Dermis microvascular lymphatic vessel endothelial cell (primary cell): ENCODE measurements at regions not wholly inside any gene's neighbourhood (a gene's known extent, or its start where the extent isn't known, plus 50 kb on each side); places are given as distances from the start of the nearest gene placed in this dataset.
"Not testable (repeated sequence)": the region's sequence is repeated elsewhere in the genome, so short reads cannot be mapped to it uniquely, and the experiment has no call there.

Source experiments
- DNase-seq, 2 donors: peaks; one replicate each; pipeline versions ENCODE4 v3.0.0 to v3.0.0-alpha.2; 2010; ENCODE audit warnings: low read depth in 2 of 2

- DNase-seq: no peak
Observed at GRCh38 chr1:178572604-178573003, 59.7 kb downstream of the TEX35 start.

- DNase-seq: no peak
Observed at GRCh38 chr1:178573330-178573729, 60.4 kb downstream of the TEX35 start.

DNA sequence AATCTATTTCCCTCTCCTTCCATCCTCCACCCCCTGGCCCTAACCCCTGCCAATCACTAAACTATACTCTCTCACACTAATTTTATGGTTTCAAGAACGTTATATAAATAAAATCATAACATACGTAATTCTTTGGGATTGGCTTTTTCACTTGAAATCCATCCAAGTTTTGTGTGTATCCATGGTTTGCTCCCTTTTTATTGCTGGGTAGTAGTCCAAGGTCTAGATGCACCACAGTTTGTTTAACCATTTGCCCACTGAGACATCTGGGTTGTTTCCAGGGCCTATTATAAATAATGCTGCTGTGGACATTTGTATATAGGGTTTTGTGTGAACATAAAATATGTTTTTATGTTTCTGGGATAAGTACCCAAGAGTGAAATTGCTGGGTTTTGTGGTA is 61.4 kb downstream of the TEX35 start:
- no peak for DNase-seq

- DNase-seq: no peak
Observed at GRCh38 chr1:178575611-178576361, 62.9 kb downstream of the TEX35 start.

GRCh38 chr1:178576841-178577240 is 63.9 kb downstream of the TEX35 start:
- DNase-seq: no peak

DNA sequence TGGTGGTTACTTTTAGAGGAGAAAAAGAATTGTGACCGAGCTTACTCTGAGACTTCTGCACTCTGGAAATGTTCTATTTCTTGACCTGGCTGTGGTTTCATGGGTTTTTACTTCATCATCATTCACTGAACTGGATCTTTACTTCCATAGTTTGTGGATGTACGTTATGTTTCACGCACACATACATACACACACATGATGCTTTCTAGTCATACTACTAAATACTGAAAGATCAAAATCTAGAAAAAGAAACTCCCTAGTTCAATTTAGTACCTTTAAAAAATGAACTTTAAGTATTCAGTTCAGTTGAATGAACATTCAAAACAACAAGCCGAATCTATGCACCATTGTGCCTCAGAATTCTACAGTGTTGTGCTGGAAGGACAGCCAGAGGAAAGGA is 65.0 kb downstream of the TEX35 start:
- DNase-seq: no peak

GRCh38 chr1:178578541-178578940 is 65.6 kb downstream of the TEX35 start:
- no peak for DNase-seq

GRCh38 chr1:178579095-178579494 is 66.2 kb downstream of the TEX35 start:
- DNase-seq: no peak

DNA sequence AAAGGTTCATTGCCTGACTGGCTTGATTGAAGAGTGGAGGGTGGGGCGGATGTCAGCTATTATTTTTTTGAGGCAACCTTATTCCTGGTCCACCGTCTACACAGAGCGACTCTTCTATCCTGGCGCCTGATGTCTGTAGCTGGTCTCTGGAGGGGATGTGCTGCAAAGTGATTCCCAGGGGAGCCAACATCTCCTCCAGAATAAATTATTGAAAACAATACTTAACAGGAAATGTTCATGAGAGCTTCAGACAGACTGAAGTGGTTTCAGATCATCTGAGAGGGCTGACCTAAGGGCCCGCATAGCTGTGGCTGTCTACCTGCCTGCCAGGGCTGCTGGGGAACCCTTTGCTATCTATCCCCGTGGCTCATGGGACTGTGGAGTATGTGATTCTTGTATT is 66.7 kb downstream of the TEX35 start:
- DNase-seq: no peak

DNA sequence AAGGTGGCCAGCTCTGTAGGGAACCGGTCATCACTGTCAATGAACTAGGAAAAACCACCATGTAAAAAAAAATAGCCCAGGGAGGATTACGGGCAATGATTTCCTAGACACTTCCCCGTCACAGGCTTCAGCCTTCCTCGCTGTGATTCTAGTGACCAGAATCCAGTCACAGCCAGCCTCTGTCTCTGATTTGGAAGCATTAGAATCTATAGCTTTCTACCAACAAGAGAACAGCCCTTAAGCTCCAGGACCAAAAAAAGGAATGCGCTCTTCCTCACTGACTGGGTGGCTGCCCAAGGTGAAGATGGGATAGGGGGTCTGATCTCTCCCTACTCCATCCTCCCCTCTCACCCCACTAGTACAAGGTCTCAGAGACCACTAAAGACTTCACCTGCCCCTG is 67.2 kb downstream of the TEX35 start:
- no peak for DNase-seq

- no peak for DNase-seq
Observed at GRCh38 chr1:178580876-178581275, 68.0 kb downstream of the TEX35 start.

DNA sequence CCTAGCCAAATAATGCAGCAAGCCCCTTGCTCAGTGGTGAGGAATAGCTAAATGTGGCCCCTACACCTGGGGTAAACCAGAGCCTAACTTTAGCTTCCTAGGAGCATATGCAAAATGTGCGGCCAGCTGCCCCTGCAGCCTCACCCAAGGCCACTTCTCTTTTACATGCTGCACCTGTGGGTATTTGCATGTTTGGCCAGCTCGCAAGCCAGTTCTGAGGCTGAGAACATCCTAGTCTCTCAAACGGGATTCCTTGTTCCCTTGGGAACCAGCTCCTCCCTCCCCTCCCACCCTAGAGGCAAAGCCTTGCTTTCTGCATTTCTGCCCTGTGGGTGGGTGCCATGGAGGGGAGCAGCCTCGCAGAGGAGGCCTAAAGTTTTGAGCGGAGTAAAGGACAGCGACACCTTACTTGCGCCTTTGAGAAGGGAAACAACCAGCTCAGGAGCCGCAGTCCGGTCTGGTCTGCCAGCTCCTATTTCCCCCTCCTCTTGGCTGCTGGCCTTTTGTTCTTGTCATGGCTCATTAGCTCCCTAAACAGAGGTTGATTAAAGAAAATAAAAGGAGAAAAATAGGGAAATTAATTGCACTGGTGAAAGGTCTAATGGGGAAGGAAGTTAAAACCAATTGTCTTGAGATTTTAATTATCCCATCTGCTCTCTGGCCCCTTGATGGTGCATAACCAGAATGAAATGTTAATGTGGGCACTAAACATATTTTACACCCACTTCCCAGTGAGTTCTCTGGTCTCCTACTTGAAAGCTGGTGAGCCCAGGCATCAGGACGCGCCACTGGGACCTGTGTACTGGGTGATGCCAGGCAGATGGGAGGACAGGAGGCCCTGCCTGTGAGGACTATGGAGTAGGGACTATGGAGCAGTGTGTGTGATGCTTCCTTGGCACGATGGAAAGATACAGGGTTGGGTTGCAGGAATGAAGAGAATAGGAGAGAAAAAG is 68.7 kb downstream of the TEX35 start:
- no peak for DNase-seq

DNA sequence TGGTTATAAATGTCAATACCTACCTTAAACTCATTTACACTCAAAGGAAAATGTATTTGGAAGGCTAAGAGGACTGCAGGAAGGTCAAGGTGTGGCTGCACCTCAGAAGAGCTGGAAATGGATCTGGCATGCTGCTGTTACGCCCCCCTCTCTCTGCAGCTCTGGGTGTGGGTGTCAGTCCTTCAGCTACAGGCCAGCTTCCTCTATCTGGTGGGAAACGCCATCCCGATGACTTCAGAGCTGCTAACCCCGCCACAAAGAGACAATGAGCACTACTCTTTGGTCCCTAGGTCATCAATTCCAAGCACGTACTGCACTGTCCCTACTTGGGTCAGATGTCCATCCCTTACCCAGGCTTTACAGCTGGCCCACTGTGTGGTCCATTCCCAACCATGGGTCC is 74.2 kb downstream of the TEX35 start:
- DNase-seq: no peak

DNA sequence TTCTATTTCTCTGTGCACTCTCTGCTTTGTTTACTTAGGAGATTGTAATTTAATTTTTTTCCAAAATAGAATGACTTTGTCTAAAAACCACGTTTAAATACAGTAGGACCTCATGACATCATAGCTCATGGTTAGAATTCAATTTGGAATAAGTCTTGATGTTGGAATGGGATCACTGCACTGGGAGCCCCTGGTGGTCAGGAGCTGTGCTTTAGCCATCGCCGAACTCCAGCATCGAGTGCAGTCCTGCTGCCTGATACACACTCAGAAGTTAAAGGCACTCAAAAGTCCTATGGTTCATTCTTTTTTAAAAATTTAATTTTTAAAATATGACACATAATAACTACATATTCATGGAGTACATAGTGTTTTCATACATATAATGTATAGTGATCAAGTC is 75.1 kb downstream of the TEX35 start:
- no peak for DNase-seq

DNA sequence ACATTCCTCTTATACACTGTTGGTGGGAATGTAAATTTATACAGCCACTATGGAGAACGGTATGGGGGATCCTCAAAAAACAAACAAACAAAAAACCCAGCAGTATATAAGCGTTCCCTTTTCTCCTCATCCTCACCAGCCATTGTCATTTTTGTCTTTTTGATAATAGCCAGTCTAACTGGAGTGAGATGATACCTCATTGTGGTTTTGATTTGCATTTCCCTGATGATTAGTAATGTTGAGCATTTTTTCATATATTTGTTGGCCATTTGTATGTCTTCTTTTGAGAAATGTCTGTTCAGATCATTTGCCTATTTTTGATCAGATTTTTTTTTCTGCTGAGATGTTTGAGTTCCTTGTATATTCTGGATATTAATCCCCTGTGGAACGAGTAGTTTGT is 76.1 kb downstream of the TEX35 start:
- DNase-seq: not testable (repeated sequence)

DNA sequence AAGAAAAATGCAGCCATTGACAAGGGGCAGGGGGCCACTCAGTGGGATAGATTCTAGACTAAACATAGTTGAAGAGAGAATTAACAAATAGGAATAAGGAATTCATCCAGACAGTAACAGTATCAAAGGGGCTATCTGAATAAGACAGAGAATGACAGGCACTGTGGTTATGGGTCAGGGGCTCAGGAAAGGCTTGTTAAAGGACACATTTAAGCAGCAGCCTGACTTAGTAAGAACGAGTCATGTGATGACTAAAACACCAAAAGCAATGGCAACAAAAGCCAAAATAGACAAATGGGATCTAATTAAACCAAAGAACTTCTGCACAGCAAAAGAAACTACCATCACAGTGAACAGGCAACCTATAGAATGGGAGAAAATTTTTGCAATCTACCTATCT is 78.9 kb downstream of the TEX35 start:
- not testable (repeated sequence) for DNase-seq

DNA sequence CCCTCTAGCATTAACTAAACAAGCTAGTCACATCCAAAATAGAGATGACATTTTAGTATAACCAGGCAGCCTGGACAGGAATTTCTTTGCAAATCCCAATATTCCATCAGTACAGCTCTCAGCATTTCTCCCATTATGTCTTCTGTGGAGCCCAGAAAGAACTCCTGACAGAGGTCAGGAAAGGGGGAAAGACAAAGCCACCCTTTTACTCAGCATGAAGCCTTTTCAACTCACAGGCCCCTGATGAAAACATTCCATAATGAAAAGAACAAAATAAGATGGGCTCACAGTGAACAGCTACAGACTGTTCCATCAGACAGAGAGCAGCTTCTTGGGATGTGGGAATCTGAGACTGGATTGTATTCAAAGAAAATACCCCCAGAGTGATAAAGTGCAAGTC is 80.6 kb downstream of the TEX35 start:
- DNase-seq: no peak

GRCh38 chr1:178594133-178594532 is 81.2 kb downstream of the TEX35 start:
- DNase-seq: peak; percentile 7 to 16

GRCh38 chr1:178595491-178595890 is 82.6 kb downstream of the TEX35 start:
- DNase-seq: no peak

- no peak for DNase-seq
Observed at GRCh38 chr1:178599087-178599486, 86.2 kb downstream of the TEX35 start.

DNA sequence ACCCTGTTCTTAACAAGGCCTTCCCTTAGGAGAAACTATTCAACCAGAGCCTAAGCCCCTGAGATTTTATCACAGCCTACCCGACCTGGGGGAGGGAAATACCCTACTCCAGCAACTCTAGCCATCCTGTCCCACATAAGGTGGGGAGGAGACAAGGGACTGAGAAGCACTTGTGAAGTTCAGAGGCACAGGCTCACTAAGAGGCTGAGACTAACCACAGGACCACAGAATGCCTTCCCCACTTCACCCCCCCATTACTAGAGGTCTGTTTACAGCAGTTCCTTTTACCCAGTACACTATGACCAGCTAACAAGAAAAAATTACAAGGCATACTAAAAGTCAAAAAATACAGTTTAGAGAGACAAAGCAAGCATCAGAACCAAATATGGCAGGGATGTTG is 86.8 kb downstream of the TEX35 start:
- no peak for DNase-seq

DNA sequence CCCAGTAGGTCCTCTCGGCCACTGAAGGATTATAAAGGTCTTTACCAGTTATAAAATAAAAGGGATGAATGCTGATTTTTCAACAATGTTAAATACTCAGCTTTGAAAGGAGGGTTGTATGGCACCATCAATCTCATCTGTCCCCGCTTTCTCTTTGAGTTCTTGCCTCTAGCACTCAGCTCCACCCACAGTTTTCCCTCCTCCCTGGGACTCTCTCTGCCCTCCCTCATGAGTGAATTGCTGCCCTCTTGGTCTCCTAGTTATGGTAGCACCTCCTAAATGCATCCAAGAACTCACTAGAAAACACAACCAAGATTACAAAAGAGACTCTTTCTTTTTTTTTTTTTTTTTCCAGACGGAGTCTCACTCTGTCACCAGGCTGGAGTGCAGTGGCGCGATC is 91.0 kb downstream of the TEX35 start:
- no peak for DNase-seq

- DNase-seq: no peak
Observed at GRCh38 chr1:178606839-178607238, 93.9 kb downstream of the TEX35 start.
